GM18505 (cell line): ENCODE measurements at regions not wholly inside any gene's neighbourhood (a gene's known extent, or its start where the extent isn't known, plus 50 kb on each side); places are given as distances from the start of the nearest gene placed in this dataset.
"Not testable (repeated sequence)": the region's sequence is repeated elsewhere in the genome, so short reads cannot be mapped to it uniquely, and the experiment has no call there.

Experiments
- ATAC-seq: cut with Tn5 transposase; IDR thresholded peaks from one replicate; pipeline ENCODE4 v1.9.1; 2021; ENCODE audit not compliant: unreplicated experiment
- POLR2A ChIP-seq: IDR thresholded peaks from 4 replicates; pipeline ENCODE4 v1.6.1; 2011; ENCODE audit warnings: borderline replicate concordance; ENCODE audit not compliant: insufficient read depth, insufficient read length; ENCODE audit errors: extremely low read depth

DNA sequence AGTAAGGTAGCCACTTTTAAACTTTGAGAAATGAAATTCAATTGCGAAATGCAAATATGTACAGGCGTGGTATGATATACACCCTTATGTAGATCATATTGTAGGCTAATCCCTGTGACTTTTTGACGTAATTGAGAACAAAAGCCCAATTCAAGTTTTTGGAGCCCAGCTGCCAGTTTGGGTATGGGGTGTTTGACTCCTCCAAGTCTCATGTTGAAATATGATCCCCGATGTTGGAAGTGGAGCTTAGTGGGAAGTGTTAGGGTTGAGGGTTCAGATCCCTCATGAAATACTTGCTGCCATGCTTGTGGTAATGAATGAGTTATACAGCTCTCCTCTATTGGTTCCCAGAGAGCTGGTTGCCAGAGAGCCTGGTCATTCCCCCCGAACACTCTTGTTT lies 1666.8 kb downstream of the SUCLG1 start:
- no peak for TF ChIP-seq POLR2A

DNA sequence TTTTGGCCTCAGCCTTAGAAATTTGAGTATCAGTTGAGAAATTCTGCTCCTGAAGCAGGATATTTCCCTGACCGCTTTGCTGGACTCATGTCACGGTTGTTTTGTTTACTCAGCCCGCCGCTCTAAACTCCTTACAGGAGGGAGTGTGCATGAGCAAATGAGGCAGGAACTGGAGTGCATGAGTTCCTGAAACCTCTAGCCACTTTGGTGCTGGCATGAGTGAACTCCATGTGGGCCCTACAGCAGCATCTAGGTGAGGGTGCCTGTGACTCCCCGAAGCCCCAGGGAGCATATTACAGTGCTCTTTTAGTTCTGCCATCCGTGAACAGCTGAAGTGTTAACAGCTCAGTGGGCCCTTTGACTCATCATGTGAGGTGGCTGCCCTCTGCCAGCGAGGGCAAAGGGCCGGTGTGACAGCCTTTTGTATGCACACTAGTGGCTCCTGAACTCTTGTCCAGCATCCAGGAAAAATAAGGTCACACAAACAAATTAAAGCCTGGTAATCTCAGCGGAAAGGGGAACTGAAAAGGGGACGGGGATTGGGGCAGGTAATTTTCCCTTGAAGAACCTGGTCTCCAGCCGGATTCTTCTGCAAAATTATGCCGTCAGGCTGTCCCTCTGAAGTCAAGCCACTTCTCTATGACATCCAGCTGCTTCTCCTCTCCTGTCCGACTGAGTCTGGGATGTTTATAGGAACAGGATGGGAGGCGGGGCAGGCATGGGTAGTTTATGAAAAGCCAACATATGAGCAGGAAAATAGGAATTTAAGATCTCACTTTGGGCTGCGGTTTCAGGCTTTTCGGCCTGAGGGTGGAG lies 1668.7 kb downstream of the SUCLG1 start:
- ATAC-seq: no peak
- TF ChIP-seq POLR2A: no peak

More for the DNA sequence above, 1666.8 kb downstream of the SUCLG1 start:
- ATAC-seq: no peak

DNA sequence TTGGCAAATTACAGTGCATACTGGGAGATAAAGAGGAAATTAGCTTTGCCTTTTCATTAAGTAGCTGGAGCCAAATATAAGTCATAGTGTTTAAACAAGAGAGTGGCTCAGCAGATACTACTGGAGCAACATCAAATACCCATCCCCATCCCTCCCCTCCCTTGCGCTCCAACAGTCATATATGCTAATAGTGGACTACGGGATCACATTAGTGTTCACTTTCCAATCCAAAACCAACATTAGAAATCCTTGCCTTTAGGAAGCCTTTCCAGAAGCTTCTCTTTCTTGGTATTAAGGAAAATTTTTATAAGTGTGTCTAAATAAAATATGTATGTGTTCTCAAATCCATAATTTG lies 1669.3 kb downstream of the SUCLG1 start:
- TF ChIP-seq POLR2A: no peak
- no peak for ATAC-seq

DNA sequence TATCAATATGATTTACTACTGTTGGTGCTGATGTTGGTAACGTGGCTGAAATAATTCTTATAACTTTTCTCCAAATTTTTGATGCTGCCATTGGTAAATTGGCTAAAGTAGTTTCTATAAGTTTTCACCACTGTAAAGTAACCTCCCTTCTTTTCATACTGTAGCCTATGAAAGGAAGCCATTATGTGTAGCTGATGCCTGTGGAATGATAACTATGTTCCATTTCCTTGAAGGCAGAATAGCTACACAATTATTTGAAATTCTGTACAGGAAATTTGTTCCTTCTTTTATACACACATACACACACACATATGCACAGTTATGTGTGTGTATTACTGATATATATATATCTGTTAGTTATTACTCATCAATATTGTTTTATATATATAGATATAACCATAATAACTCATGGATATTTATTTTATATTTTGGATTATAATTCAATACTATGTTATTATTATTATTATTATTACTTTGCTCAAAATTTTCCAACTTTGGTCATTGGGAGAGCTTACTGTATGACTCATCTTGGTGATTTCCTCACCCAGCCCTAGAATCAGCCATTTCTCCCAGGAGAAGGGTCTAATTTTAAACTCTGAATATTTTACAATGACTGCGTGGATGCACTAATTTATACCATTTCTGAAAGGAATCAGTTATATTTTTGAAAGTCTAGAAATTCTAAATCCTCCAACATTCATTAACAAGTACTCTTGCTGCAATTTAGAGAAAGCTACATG lies 1677.7 kb downstream of the SUCLG1 start:
- TF ChIP-seq POLR2A: no peak
- ATAC-seq: no peak

DNA sequence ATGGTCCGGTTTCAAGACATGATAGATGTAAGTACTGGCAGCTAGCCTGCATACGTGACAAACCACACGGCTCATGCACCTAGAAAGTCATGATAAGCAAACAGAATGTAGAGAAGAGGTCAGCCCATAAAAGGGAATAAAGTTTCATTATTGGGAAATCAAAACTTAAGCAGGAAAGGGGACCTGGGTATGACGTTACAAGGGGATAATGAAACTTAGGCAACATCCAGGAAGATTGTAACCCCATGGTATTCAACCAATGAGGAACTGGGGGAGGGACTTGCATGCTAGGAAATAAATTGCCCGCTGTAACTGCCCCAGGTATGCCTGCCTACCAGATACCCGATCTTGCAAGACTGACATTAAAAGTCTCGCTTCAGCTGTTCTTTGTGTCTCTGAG lies 1679.0 kb downstream of the SUCLG1 start:
- no peak for ATAC-seq
- TF ChIP-seq POLR2A: no peak

DNA sequence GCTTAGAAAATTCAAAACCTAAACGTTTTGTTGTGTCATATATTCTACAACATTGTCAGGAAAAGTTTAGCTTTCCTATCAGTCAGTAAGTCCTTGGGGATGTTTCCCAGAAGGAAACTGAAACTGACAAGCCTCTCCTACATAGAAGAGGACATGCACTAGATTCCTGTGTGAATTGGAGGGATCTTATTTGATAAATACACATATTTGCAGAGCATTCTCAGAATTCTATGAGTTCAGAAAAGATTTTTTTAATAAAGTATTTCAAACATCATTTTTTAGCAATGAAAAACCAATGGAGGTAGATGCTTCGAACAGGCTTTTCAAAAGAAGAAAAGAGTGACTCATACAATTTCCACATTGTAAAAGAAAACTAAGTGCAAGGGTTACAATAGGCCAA lies 1706.7 kb downstream of the SUCLG1 start:
- TF ChIP-seq POLR2A: no peak
- no peak for ATAC-seq

DNA sequence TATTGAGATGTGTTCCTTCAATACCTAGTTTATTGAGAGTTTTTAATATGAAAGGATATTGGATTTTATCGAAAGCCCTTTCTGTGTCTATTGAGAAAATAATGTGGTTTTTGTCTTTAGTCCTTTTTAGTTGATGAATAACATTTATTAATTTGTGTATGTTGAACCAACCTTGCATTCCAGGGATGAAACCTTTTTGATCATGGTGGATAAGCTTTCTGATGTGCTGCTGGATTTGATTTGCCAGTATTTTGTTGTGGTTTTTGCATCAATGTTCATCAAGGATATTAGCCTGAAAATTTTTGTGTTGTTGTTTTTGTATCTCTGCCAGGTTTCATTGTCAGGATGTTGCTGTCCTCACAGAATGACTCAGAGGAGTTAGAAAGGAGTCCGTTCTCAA lies 1710.4 kb downstream of the SUCLG1 start:
- no peak for ATAC-seq
- no peak for TF ChIP-seq POLR2A

DNA sequence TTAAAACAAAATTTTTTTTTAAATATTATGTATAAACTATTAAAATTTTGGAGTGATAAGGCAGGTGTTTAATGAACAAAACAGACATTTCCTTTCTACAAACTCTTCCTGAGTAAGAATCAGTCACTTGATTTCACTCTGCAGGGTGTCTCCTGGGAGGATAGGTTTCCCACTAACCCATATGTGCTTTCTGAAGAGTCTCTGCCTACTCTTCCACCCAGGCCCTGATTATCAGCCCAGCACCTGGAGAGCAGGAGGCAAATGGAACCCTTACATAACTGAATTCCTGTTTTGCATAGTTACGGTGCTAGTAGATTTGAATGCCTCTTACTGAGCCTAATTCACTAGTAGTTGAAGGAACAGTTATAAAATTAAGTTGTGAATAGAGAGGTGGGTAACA lies 1718.6 kb downstream of the SUCLG1 start:
- no peak for ATAC-seq
- no peak for TF ChIP-seq POLR2A

DNA sequence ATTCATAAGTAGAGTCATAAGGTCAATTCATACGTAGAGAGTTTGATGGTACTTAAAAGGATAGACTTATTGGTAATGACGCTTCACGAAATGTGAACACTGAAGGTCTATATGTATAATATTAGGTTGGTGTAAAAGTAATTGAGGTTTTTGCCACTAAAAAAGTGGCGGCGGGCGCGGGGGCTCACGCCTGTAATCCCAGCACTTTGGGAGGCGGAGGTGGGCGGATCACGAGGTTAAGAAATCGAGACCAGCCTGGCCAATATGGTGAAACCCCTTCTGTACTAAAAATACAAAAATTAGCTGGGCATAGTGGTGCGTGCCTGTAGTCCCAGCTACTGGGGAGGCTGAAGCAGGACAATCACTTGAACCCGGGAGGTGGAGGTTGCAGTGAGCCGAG lies 1721.1 kb downstream of the SUCLG1 start:
- not testable (repeated sequence) for ATAC-seq

DNA sequence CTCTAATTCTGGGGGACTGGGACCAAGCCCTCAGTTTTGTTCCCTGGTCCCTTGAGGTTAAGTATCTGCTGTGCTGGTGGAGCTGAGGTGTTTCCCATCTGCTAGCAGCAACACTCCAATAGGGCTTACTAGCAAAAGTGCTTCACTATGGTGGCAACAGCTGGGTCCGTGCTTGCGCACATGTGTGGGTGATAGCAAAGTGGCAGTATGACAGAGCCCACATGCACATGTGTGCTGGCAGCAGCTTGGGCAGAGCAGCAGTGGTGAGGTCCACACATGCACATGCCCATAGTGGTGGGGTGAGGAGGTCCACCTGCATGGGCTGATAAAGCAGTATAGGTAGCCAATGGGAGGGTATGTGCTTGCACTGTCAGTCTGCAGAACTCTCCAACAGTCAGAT lies 1723.7 kb downstream of the SUCLG1 start:
- no peak for ATAC-seq
- TF ChIP-seq POLR2A: no peak

DNA sequence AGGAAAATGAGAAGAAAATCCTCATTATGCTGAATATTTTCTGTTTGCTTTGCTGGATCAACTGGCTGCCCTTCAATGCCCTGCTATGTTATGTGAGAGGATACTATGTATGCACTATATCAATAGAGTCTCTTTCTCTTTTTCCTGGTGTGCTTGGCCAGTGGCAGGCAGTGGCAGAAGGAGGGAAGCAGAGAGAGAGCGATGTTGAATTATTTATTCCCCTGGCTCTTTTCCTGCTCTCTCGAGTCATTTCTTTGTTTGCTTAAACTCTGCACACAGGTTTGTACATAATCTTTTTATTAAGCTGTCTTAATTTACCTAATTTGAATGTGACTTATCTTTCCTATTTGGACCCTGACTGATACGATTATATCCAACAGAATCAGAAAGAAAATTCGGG lies 1727.3 kb downstream of the SUCLG1 start:
- no peak for ATAC-seq
- TF ChIP-seq POLR2A: no peak

DNA sequence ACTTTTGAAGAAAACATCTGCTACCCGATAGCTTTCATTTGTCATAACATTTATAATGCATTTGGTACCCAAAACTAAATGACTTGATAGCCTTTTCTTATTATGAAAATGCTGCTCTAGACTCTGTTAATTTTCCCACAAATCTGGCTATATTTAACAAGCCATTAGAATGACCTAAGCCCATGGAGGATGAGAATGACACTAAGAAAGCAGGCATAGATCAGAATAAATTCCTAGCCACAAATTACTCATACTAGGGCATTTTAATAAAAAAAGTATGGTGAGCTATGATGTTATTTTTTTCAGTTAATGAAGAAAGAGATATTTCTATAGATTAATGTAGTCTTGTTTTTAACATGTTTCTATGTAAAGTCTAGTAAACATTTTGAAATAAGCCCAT lies 1728.3 kb downstream of the SUCLG1 start:
- ATAC-seq: no peak
- TF ChIP-seq POLR2A: no peak

DNA sequence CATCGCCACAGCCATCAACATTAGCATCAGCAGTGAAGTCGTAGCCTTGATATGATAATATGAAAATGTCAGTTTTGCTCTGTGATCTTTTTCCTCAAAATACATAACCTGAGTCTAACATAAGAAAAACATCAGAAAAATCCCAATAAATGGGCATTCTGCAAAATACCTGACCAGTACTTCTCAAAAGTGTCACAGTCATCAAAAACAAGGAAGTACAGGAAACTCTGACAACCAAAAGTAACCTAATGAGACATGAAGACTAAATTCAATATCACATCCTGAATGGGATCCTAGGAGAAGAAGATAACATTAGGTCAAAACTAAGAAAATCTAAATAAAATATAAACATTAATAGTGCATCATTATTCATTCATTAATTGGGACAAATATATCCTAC lies 1731.0 kb downstream of the SUCLG1 start:
- no peak for ATAC-seq
- TF ChIP-seq POLR2A: no peak

DNA sequence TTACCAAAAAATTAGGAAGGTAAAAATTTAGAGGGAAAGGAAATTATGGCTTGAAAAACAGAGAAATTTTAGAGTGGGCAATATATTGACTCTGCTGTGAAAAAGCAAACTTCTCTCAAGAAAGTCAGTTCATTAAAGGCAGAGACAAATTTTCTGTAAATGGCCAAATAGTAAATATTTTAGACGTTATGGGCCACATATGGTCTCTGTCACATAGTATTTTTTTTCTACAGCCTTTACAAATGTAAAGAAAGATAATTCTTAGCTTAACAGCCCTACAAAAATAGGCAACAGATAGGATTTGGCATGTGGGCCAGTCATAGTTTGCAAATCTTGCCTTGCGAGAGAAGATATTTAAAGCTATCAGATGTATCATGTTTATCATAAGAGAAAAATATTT lies 1750.4 kb downstream of the SUCLG1 start:
- no peak for ATAC-seq
- TF ChIP-seq POLR2A: no peak
